Neural progenitor cell (in vitro differentiated cells): ENCODE measurements at regions not wholly inside any gene's neighbourhood (a gene's known extent, or its start where the extent isn't known, plus 50 kb on each side); places are given as distances from the start of the nearest gene placed in this dataset.

Experiments used
- EZH2 ChIP-seq: fragments of 200-600 bp; sonication (generic); IDR thresholded peaks from 2 replicates; pipeline ENCODE4 v1.6.1; 2017; ENCODE audit warnings: antibody characterized with exemption, mild to moderate bottlenecking, moderate library complexity
- TF ChIP-seq, protein P1 (sequence below): fragments of 200-600 bp; sonication (generic); IDR thresholded peaks from 2 replicates; pipeline ENCODE4 v1.5.1; 2017; ENCODE audit warnings: antibody characterized with exemption, mild to moderate bottlenecking

DNA sequence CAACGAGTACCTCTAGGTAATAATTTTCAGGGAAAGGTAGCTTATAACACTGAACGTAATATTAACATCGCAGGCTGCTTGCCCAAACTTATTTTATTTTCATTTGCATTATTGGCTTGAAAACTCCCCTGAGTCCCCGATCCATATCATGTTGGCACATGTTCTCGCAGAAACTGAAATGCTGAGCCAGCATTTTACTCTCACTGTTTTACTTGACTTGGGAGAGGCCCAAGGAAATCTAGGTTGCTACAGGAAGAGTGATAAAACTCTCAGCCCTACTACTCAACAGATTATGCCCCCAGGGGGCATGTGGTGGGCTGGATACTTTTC lies 183.5 kb upstream of the HABP2 start:
- TF ChIP-seq, protein P1, sequence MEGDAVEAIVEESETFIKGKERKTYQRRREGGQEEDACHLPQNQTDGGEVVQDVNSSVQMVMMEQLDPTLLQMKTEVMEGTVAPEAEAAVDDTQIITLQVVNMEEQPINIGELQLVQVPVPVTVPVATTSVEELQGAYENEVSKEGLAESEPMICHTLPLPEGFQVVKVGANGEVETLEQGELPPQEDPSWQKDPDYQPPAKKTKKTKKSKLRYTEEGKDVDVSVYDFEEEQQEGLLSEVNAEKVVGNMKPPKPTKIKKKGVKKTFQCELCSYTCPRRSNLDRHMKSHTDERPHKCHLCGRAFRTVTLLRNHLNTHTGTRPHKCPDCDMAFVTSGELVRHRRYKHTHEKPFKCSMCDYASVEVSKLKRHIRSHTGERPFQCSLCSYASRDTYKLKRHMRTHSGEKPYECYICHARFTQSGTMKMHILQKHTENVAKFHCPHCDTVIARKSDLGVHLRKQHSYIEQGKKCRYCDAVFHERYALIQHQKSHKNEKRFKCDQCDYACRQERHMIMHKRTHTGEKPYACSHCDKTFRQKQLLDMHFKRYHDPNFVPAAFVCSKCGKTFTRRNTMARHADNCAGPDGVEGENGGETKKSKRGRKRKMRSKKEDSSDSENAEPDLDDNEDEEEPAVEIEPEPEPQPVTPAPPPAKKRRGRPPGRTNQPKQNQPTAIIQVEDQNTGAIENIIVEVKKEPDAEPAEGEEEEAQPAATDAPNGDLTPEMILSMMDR: no peak
- no peak for TF ChIP-seq EZH2
